ENCODE measurements at regions not wholly inside any gene's neighbourhood (a gene's known extent, or its start where the extent isn't known, plus 50 kb on each side); places are given as distances from the start of the nearest gene placed in this dataset.
A peak's percentile ranks its signal among the peaks of the same experiment; 100 is the strongest.

DNA sequence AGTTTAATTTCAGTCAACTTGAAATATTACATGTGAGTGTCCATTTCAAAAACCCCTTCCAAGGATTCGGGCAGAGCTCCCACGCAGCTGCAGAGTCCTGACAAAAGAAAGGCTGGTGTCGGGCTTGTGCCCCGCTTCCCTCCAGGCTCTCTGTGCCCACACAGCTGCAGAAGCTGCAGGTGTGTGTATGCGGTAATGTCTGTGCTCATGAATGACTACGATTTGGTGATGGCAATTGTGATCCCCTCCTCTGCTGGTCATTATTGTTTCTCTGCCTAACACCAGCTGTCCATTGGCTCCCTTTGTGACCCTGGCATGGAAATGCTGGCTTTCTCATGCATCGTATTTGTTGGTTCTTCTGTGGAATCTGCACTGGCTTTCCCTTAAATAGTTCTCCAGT lies 224.8 kb downstream of the NUP35 start:
- Mint-ChIP-seq H3K4me1 (peaks cover 0 to 1% of the 10 kb centered on the region in 2 donors), H3K4me3 (no peak overlapping the region), H3K9me3 (peaks cover 0 to 2% of the 10 kb centered on the region in 2 donors), H3K36me3 (no peaks in the 10 kb centered on the region), H3K27me3 (no peaks in the 10 kb centered on the region), H3K27ac (no peak overlapping the region)
- DNase-seq (no peak), ATAC-seq (replicated peaks) (no peak)

DNA sequence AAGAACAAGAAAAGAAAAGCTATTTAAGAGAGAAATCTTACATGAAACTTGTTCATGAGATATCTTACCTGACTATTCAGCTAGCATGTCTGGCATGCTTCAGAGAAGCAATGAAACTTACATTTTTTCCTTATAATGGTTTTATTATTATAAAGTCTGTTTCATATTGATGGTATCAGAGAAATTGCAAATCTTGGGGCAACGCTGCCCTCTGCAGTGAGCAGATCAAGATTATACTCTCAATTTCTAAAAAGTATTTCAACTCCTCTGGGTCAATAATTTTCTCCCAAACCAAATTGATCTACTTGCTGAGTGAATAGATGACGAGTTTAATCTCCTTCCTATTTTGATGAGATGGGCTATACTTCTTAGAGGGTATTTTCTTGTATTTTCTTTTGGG lies 235.6 kb downstream of the NUP35 start:
- ATAC-seq (replicated peaks) (no peak), DNase-seq (no peak)
- Mint-ChIP-seq H3K9me3 (no peaks in the 10 kb centered on the region), H3K36me3 (no peaks in the 10 kb centered on the region), H3K27ac (no peak overlapping the region), H3K27me3 (no peaks in the 10 kb centered on the region), H3K4me1 (no peaks in the 10 kb centered on the region), H3K4me3 (no peak overlapping the region)

DNA sequence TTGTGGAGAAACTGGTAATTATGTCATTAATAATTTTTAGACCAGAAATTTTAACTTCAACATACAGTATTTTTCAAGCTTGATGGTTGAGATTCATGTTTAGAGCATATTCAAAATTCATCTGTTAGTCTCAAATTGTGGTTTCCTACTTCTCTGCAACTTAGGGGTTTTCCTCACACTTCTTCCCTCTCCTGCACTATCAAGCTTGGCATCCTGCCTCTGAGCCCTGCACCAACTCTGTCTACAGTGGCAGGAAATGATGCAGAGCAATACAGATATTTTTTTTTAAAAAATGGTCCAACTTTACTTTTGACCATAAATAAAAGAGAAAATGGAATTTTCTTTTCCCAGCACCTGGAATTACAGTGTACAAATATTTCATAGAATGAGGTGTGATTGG lies 247.3 kb downstream of the NUP35 start:
- DNase-seq (no peak), ATAC-seq (replicated peaks) (no peak)
- H3K9me3 Mint-ChIP-seq, result peaks cover 4 to 6% of the 10 kb centered on the region in 2 donors
- no peaks in the 10 kb centered on the region for H3K4me1 Mint-ChIP-seq
- H3K36me3 Mint-ChIP-seq, result peaks cover 0 to under 1% of the 10 kb centered on the region in 2 donors
- no peak overlapping the region for H3K27ac Mint-ChIP-seq
- no peak overlapping the region for H3K4me3 Mint-ChIP-seq
- no peaks in the 10 kb centered on the region for H3K27me3 Mint-ChIP-seq

DNA sequence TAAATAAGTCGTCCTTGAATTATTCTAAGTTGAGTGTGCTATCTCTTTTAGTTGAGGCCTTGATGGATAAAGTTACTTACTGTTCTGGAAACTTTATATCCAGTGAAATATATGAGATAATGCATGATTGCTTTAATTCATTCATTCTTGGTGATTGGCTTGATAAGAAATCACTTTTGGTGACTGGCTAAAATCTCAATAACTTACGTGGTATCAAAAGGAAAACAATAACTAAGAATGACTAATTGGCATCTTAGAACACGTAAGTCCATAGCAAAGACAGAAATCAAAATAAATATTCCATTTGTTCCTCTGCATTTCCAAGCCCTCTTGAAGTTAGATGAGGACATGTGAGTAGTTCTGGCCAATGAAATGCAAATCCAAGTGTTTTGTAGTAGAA lies 251.6 kb downstream of the NUP35 start:
- Mint-ChIP-seq H3K9me3 (peaks cover 0 to 4% of the 10 kb centered on the region in 2 donors), H3K4me3 (no peak overlapping the region), H3K27me3 (no peaks in the 10 kb centered on the region), H3K4me1 (no peaks in the 10 kb centered on the region), H3K36me3 (peaks cover 0 to 1% of the 10 kb centered on the region in 2 donors), H3K27ac (no peak overlapping the region)
- DNase-seq, result no peak
- ATAC-seq (replicated peaks), result no peak

DNA sequence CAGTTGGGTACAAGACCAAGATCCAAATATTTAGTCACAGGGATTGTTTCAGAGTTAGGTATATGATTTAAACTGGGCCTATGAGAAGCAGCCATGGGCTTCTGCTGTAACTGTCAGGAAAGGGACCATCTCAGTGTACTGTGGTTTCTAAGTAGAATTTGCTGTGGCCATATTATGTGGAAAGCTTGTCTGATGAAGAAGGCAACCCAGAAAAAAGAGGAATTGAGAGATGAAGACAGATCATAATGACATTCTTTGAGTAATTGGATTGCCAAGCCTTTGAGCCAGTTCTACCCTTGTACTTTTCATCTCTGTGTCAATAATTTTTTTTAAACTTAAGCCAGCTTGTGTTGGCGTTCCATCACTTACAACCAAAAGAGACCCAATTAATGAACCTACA lies 259.6 kb downstream of the NUP35 start:
- Mint-ChIP-seq H3K27me3 (no peaks in the 10 kb centered on the region), H3K4me3 (no peak overlapping the region), H3K9me3 (peaks cover 14 to 15% of the 10 kb centered on the region in 2 donors), H3K27ac (no peak overlapping the region), H3K4me1 (no peaks in the 10 kb centered on the region), H3K36me3 (no peaks in the 10 kb centered on the region)
- ATAC-seq (replicated peaks) (peak; percentile 68 to 70), DNase-seq (no peak)

DNA sequence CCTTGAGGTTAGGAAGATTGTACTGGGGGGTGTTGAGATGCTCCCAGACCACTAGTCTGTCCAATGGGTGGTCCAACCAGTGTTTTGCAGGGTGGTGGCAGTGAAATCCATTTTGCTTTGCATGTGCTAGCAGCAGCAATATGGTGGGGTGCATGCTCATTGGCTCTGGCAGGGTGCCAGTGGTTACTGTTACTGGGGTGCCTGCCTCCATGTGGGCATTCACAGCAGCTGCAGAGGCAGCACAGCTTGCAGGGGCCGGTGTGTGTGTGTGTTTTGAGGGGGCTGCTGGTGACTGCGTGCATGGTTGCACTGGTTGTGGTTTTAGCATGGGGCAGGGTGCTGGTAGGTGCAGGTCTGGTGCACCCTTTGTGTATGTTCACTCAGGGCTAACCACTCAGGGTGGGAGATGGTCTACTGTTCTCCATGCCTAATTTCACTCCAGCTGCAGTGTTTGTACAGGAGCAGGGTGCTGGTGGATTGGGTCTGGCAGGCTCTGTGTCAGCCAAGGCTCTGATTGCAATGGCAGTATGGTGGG lies 265.4 kb downstream of the NUP35 start:
- Mint-ChIP-seq H3K4me3 (no peak overlapping the region), H3K36me3 (no peaks in the 10 kb centered on the region), H3K27ac (no peak overlapping the region), H3K9me3 (peaks cover 28 to 31% of the 10 kb centered on the region in 2 donors), H3K4me1 (no peaks in the 10 kb centered on the region), H3K27me3 (no peaks in the 10 kb centered on the region)
- ATAC-seq (replicated peaks) (no peak), DNase-seq (no peak)

DNA sequence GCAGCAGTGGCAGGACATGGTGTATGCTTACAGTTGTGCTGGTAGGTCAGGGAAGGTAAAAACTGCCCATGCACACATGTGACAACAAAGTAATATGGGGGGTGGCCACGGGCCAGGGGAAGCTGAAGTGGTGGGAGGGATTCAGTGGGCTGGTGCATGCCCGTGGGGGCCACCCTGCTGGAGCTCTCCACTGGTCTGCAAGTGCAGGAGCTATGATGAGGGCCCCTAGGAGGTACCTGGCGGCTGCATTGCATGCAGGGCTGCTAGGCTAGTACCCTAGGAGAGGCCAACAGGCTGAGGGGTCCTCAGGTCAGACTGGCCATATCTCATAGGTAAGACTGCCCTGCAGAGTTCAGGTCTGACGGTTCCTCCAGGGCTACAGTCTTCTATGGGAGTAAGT lies 265.9 kb downstream of the NUP35 start:
- Mint-ChIP-seq H3K27ac (no peak overlapping the region), H3K36me3 (no peaks in the 10 kb centered on the region), H3K27me3 (no peaks in the 10 kb centered on the region), H3K4me1 (no peaks in the 10 kb centered on the region), H3K9me3 (peaks cover 31 to 34% of the 10 kb centered on the region in 2 donors), H3K4me3 (no peak overlapping the region)
- DNase-seq, result no peak
- no peak for ATAC-seq (replicated peaks)

DNA sequence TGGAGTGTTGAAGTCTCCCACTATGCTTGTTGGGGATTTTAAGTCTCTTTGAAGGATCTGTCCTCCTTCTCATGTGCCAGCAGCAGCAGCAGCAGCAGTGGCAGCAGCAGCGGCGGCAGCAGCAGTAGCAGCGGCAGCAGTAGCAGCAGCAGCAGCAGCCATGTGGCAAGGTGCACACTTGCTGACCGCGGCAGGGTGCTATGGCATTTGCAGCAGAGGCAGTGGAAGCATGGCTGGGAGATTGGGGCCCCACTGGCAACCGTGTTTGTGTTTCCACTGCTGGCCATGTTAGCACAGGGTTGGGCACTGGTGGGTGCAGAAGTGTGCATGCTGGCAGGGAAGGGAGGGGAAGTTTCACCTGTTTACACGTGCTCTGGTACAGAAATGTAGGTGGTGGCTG lies 280.1 kb downstream of the NUP35 start:
- no peaks in the 10 kb centered on the region for H3K4me1 Mint-ChIP-seq
- no peak overlapping the region for H3K27ac Mint-ChIP-seq
- ATAC-seq (replicated peaks), result no peak
- no peak overlapping the region for H3K4me3 Mint-ChIP-seq
- H3K36me3 Mint-ChIP-seq, result no peaks in the 10 kb centered on the region
- no peak for DNase-seq
- H3K9me3 Mint-ChIP-seq, result peaks cover 13 to 26% of the 10 kb centered on the region in 2 donors
- no peaks in the 10 kb centered on the region for H3K27me3 Mint-ChIP-seq

DNA sequence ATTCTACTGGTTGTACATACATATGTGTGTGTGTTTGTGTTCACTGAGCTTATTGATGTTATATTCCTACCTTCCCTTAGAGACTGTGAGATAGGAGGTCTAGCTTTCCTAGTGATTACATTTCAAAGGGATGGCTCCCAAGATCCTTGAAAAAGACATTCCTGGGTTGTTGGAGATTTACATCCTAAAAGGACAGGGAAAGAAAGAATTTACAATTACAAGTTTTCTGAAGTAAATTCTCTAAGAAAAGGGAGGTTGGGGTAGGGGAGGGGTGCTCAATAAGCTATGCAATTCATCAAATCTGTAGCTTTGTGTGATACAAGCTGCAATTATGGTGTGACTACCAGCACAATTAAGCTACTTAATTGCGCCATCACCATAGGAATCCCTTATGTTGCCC lies 284.3 kb downstream of the NUP35 start:
- no peak for ATAC-seq (replicated peaks)
- no peaks in the 10 kb centered on the region for H3K36me3 Mint-ChIP-seq
- no peak for DNase-seq
- H3K27ac Mint-ChIP-seq, result no peak overlapping the region
- H3K9me3 Mint-ChIP-seq, result peaks cover 12 to 24% of the 10 kb centered on the region in 2 donors
- no peaks in the 10 kb centered on the region for H3K27me3 Mint-ChIP-seq
- H3K4me1 Mint-ChIP-seq, result no peaks in the 10 kb centered on the region
- no peak overlapping the region for H3K4me3 Mint-ChIP-seq

DNA sequence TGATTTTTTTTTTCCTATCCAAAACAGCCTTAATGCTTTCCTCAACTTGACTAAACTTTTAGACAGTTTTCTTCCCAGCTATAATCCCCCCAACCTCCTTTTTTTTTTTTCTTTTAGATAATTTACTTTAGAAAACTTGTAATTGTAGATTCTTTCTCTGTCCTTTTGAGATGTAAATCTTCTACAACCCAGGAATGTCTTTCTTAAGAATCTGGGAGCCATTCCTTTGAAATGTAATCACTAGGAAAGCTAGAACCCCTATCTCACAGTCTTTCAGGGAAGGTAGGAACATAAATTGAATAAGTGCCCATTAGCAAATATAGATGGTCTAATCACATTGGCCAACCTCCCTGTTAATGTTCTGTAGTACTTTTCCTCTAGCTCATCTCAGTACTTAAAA lies 285.4 kb downstream of the NUP35 start:
- Mint-ChIP-seq H3K27me3 (no peaks in the 10 kb centered on the region), H3K4me3 (no peak overlapping the region), H3K27ac (no peak overlapping the region), H3K36me3 (no peaks in the 10 kb centered on the region), H3K4me1 (no peaks in the 10 kb centered on the region), H3K9me3 (peaks cover 5 to 14% of the 10 kb centered on the region in 2 donors)
- ATAC-seq (replicated peaks) (no peak), DNase-seq (no peak)

DNA sequence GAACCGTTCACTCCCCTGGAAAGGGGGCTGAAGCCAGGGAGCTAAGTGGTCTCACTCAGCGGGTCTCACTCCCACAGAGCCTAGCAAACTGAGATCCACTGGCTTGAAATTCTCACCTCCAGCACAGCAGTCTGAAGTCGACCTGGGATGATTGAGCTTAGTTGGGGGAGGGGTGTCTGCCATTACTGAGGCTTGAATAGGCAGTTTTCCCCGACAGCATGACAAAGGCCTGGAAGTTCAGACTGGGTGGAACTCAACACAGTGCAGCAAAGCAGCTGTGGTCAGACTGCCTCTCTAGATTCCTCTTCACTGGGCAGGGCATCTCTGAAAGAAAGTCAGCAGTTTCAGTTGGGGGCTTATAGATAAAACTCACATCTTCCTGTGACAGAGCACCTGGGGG lies 292.5 kb downstream of the NUP35 start:
- H3K4me3 Mint-ChIP-seq, result no peak overlapping the region
- H3K36me3 Mint-ChIP-seq, result no peaks in the 10 kb centered on the region
- ATAC-seq (replicated peaks) (no peak), DNase-seq (no peak)
- peaks cover 4 to 12% of the 10 kb centered on the region in 2 donors for H3K9me3 Mint-ChIP-seq
- H3K27ac Mint-ChIP-seq, result no peak overlapping the region
- no peaks in the 10 kb centered on the region for H3K4me1 Mint-ChIP-seq
- H3K27me3 Mint-ChIP-seq, result no peaks in the 10 kb centered on the region

DNA sequence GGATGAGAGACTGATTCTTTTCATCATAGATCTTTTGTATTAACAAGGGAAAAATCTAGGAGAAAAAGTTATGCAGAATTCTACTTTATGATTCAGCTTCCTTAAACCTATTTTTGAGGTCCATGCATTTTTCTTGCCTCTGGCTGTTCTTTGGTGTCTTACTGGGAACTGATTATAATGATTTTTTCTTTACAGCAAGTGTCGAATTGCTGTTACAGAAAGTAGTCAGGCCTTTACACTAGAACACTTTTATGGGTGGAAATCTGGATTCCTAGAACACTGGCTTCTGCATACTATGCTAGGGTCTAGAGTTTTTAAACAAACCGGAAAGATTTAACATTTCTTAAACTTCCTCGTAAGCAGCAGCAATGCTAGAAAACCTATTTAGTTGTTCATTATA lies 302.6 kb downstream of the NUP35 start:
- ATAC-seq (replicated peaks), result no peak
- no peak overlapping the region for H3K4me3 Mint-ChIP-seq
- DNase-seq, result no peak
- no peak overlapping the region for H3K27ac Mint-ChIP-seq
- H3K27me3 Mint-ChIP-seq, result no peaks in the 10 kb centered on the region
- no peaks in the 10 kb centered on the region for H3K4me1 Mint-ChIP-seq
- H3K36me3 Mint-ChIP-seq, result no peaks in the 10 kb centered on the region
- peaks cover 10 to 11% of the 10 kb centered on the region in 2 donors for H3K9me3 Mint-ChIP-seq

DNA sequence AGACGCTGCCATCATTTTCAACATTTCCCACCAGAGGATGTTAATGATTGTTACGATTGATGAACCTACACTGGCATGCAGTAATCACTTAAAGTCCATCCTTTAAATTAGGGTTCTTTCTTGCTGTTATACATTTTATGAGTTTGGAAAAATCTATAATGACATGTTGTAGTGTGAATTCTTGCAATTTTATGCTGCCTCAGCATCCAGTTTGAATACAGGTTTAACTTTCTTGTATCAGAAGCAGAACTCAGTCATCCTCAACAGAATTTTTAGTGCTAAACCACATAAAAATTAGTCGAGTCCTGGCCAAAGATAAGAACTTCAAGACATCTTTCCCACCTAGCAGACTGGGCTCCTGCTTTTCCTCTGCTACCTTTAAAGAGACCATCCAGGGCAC lies 303.3 kb downstream of the NUP35 start:
- no peak for DNase-seq
- no peak overlapping the region for H3K27ac Mint-ChIP-seq
- H3K4me1 Mint-ChIP-seq, result no peaks in the 10 kb centered on the region
- H3K4me3 Mint-ChIP-seq, result no peak overlapping the region
- no peaks in the 10 kb centered on the region for H3K27me3 Mint-ChIP-seq
- ATAC-seq (replicated peaks), result no peak
- H3K36me3 Mint-ChIP-seq, result no peaks in the 10 kb centered on the region
- peaks cover 9 to 10% of the 10 kb centered on the region in 2 donors for H3K9me3 Mint-ChIP-seq

DNA sequence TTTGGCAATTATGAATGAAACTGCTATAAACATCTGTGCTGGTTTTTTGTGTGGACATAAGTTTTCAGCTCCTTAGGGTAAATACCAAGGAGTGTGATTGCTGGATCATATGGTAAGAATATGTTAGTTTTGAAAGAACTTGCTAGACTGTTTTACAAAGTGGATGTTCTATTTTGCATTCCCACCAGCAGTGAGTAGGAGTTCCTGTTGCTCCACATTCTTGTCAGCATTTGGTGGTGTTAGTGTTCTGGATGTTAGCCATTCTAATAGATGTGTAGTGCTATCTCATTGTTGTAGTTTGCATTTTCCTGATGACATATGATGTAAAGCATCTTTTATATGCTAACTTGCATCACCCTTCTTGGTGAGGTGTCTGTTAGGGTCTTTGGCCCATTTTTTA lies 304.6 kb downstream of the NUP35 start:
- no peak for ATAC-seq (replicated peaks)
- H3K4me3 Mint-ChIP-seq, result no peak overlapping the region
- no peak overlapping the region for H3K27ac Mint-ChIP-seq
- no peak for DNase-seq
- H3K4me1 Mint-ChIP-seq, result no peaks in the 10 kb centered on the region
- H3K9me3 Mint-ChIP-seq, result peaks cover 7 to 10% of the 10 kb centered on the region in 2 donors
- no peaks in the 10 kb centered on the region for H3K27me3 Mint-ChIP-seq
- no peaks in the 10 kb centered on the region for H3K36me3 Mint-ChIP-seq

DNA sequence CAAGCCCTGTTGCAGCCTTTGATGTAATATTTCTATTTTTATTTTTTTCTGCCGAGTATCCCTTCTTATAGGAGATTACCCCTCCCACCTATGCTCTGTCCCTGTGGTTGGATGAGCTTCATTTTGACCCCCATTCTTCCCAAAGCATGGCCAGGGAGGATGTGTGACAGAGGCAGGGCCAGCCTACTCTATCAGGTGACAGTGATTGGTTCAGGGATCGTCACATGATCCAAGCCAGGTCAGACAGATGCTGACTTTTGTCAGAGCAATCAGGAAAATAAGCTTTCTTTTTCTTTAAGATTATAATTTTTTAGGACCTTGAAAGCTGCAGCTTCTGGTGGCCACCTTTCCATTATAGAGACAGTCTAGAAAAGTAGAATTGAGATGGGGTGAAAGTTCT lies 314.3 kb downstream of the NUP35 start:
- ATAC-seq (replicated peaks) (no peak), DNase-seq (no peak)
- Mint-ChIP-seq H3K36me3 (no peaks in the 10 kb centered on the region), H3K4me1 (no peaks in the 10 kb centered on the region), H3K4me3 (no peak overlapping the region), H3K9me3 (peaks cover 4 to 5% of the 10 kb centered on the region in 2 donors), H3K27ac (no peak overlapping the region), H3K27me3 (no peaks in the 10 kb centered on the region)

DNA sequence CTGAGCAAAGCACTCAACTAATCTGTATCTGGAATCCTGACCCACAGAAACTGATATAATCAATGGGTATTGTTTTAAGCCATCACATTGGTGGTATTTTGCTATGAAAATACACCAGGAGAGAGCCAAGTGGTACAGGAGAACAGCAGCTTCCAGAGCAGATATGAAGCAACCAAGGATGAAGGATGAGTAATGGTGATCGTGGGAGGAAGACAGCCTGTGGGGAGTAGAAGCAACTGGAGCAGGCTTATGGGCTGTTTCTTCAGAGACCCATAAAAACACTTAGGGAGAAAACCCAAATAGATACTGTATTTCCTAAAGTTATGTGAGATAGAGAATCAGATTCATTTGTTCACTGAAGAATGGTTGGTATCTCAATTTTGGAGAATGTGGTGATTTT lies 330.8 kb downstream of the NUP35 start:
- H3K36me3 Mint-ChIP-seq, result no peaks in the 10 kb centered on the region
- ATAC-seq (replicated peaks) (no peak), DNase-seq (no peak)
- H3K9me3 Mint-ChIP-seq, result peaks cover 6 to 14% of the 10 kb centered on the region in 2 donors
- no peak overlapping the region for H3K27ac Mint-ChIP-seq
- H3K27me3 Mint-ChIP-seq, result no peaks in the 10 kb centered on the region
- no peaks in the 10 kb centered on the region for H3K4me1 Mint-ChIP-seq
- H3K4me3 Mint-ChIP-seq, result no peak overlapping the region
